ENCODE measurements at regions not wholly inside any gene's neighbourhood (a gene's known extent, or its start where the extent isn't known, plus 50 kb on each side); places are given as distances from the start of the nearest gene placed in this dataset.

DNA sequence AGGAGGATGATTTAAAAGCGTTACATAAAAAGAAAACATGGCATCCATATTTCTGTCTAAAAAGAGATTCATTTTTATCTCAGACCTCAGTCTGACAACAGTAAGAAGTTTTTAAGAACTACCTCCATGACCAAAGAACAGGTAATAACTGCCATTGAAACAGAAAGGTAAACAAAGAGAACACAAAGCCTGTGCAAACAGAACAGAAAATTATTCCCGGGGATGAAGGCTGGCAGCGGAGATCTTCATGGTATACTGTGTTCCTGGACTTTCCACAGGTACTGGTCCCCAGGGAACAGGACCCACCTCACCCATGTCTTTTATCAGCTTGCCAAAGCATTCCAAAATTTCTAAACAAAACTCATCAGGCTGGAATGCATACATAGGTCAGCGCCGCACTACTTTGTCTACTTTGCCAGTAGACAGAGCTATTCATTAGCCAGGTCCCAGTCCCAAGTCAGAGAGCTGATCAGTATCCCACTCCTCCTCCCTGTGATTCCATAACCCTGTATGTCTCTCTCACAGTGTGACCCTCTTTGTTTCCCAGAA lies 277.3 kb downstream of the MBD2 start:
- intact Hi-C loops (cut with micrococcal nuclease) = no loop called here
- no TSS peak for BruUV-seq (replicated peaks)
- POLR2A ChIA-PET (ENCODE audit: unreplicated experiment) = no interaction called here
- Histone ChIP-seq H3K4ac (ENCODE audit: low read depth, low read length) (no peak overlapping the region), H2BK120ac (ENCODE audit: low read depth, low read length) (no peak overlapping the region), H3K36me3 (ENCODE audit: control insufficient read depth, insufficient read depth, low read length) (no peaks in the 10 kb centered on the region), H2AK5ac (ENCODE audit: low read depth, low read length) (no peak overlapping the region), H2AK9ac (replicated peaks; ENCODE audit: low read depth, low read length, poor library complexity) (no peak overlapping the region), H3K9ac (ENCODE audit: low read depth, low read length) (no peak overlapping the region), H3K56ac (ENCODE audit: extremely low read depth, insufficient read depth, low read length) (no peak overlapping the region), H3K23ac (ENCODE audit: low read depth, low read length) (no peak overlapping the region), H4K5ac (ENCODE audit: low read depth, low read length) (no peak overlapping the region), H4K20me1 (ENCODE audit: insufficient read depth, low read length) (no peaks in the 10 kb centered on the region), H3K9me3 (ENCODE audit: control insufficient read depth, insufficient read depth, low read length) (peaks cover 19% of the 10 kb centered on the region), H3K14ac (replicated peaks; ENCODE audit: low read depth, low read length) (no peak overlapping the region), H2AFZ (replicated peaks; ENCODE audit: low read length, poor library complexity) (no peak overlapping the region), H4K8ac (ENCODE audit: low read depth in 2 of 2, low read length in 2 of 2) (no peak overlapping the region), H3K9me1 (ENCODE audit: insufficient read depth, low read length) (no peaks in the 10 kb centered on the region), H3K27me3 (ENCODE audit: control insufficient read depth, insufficient read depth, low read length) (no peaks in the 10 kb centered on the region), H2BK5ac (ENCODE audit: low read depth, low read length, poor library complexity, severe bottlenecking) (no peak overlapping the region), H3K79me1 (ENCODE audit: low read depth in 1 of 2, low read length in 2 of 2) (no peaks in the 10 kb centered on the region), H3K4me3 (ENCODE audit: insufficient read depth, low read depth, low read length) (no peak overlapping the region), H2BK15ac (ENCODE audit: low read depth, low read length) (no peak overlapping the region), H2BK20ac (ENCODE audit: low read depth, low read length) (no peak overlapping the region), H3K4me1 (ENCODE audit: control insufficient read depth, insufficient read depth, low read length) (no peaks in the 10 kb centered on the region), H3K27ac (ENCODE audit: insufficient read depth, low read length) (no peak overlapping the region), H4K91ac (ENCODE audit: insufficient read depth, low read depth, low read length) (no peak overlapping the region), H3K4me2 (ENCODE audit: low read depth, low read length) (no peak overlapping the region), H3K18ac (ENCODE audit: low read depth, low read length) (no peak overlapping the region)
- 82% methylated on average over 2 of the region's 5 CpGs; no CpG with 5 or more reads in 1 of the 2 experiments for WGBS, 2 experiments (ENCODE audit: extremely low coverage in 2 of 2, insufficient read length in 1 of 2)
- DNase-seq (no peak), ATAC-seq (ENCODE audit: low read depth) (no peak)
- CTCF ChIA-PET = no interaction called here
- in situ Hi-C loops (cut with MboI; ENCODE audit: low sequenced_read_pairs) = no loop called here
- dilution Hi-C loops (cut with HindIII; ENCODE audit: low sequenced_read_pairs, unreplicated experiment) = no loop called here
- no peak for TF ChIP-seq BHLHE40 (IDR thresholded peaks at IDR 0.05; ENCODE audit: low read depth, low read length)
- TF ChIP-seq RAD21 (IDR thresholded peaks at IDR 0.05; ENCODE audit: low read length) = no peak
- no peak for TF ChIP-seq CHD1 (IDR thresholded peaks at IDR 0.05; ENCODE audit: low read depth, low read length)
- TF ChIP-seq USF2 (IDR thresholded peaks at IDR 0.05; ENCODE audit: low read depth, low read length) = no peak
- TF ChIP-seq POLR2A (IDR thresholded peaks at IDR 0.05; ENCODE audit: low read depth, low read length) = no peak
- no peak for TF ChIP-seq NFE2L2 (IDR thresholded peaks at IDR 0.05; ENCODE audit: low read depth, low read length)
- no peak for TF ChIP-seq MXI1 (IDR thresholded peaks at IDR 0.05; ENCODE audit: borderline replicate concordance, low read depth, low read length)
- TF ChIP-seq RCOR1 (IDR thresholded peaks at IDR 0.05; ENCODE audit: insufficient replicate concordance, low read length) = no peak
- TF ChIP-seq MAZ (IDR thresholded peaks at IDR 0.05; ENCODE audit: borderline replicate concordance, low read depth, low read length) = no peak

Data from IMR-90 (cell line).